GM12875 (cell line): ENCODE measurements at regions not wholly inside any gene's neighbourhood (a gene's known extent, or its start where the extent isn't known, plus 50 kb on each side); places are given as distances from the start of the nearest gene placed in this dataset.

Source experiments
- H3K4me3 ChIP-seq: one replicate; pipeline ENCODE4 v1.5.1; 2011; ENCODE audit warnings: low read depth, low read length, control low read depth
- CTCF ChIP-seq: IDR thresholded peaks from 2 replicates; pipeline ENCODE4 v1.5.1; 2011; ENCODE audit warnings: low read depth, mild to moderate bottlenecking, control low read depth, inconsistent platforms, low read length, moderate library complexity, borderline replicate concordance; ENCODE audit not compliant: insufficient read depth

- no peak for TF ChIP-seq CTCF
- H3K4me3 ChIP-seq, result no peak overlapping the region
Observed at GRCh38 chr14:99100497-99101270, 171.3 kb downstream of the BCL11B start.

GRCh38 chr14:99101855-99102461 is 170.0 kb downstream of the BCL11B start:
- TF ChIP-seq CTCF, result no peak
- no peak overlapping the region for H3K4me3 ChIP-seq

- no peak for TF ChIP-seq CTCF
- H3K4me3 ChIP-seq, result no peak overlapping the region
Observed at GRCh38 chr14:99116741-99117295, 155.2 kb downstream of the BCL11B start.

GRCh38 chr14:99117671-99118045 is 154.3 kb downstream of the BCL11B start:
- no peak overlapping the region for H3K4me3 ChIP-seq

GRCh38 chr14:99118046-99118721 is 153.8 kb downstream of the BCL11B start:
- H3K4me3 ChIP-seq, result no peak overlapping the region

More at GRCh38 chr14:99117671-99118045, 154.3 kb downstream of the BCL11B start:
- TF ChIP-seq CTCF, result no peak

GRCh38 chr14:99118946-99119345 is 153.1 kb downstream of the BCL11B start:
- no peak overlapping the region for H3K4me3 ChIP-seq
- TF ChIP-seq CTCF, result no peak

More at GRCh38 chr14:99118046-99118721, 153.8 kb downstream of the BCL11B start:
- TF ChIP-seq CTCF, result no peak
